GM23338 (cell line): ENCODE measurements at regions not wholly inside any gene's neighbourhood (a gene's known extent, or its start where the extent isn't known, plus 50 kb on each side); places are given as distances from the start of the nearest gene placed in this dataset.

Experiments used
- ATAC-seq: fragments of 200-7000 bp; cut with Tn5 transposase; 3 replicates; pipeline ENCODE4 v1.9.1; 2020
- DNase-seq: peaks from one replicate; pipeline ENCODE4 v3.0.0-alpha.2; 2015; ENCODE audit warnings: low spot score
- H2AFZ ChIP-seq: fragments of 200-600 bp; sonication (generic); 2 replicates; pipeline ENCODE4 v1.8.0; 2016; ENCODE audit warnings: antibody characterized with exemption, mild to moderate bottlenecking, moderate library complexity
- H3F3A ChIP-seq: fragments of 200-600 bp; sonication (generic); replicated peaks from 2 replicates; pipeline ENCODE4 v1.8.0; 2017; ENCODE audit warnings: antibody characterized with exemption, mixed run types, low read depth
- H3K27ac ChIP-seq: fragments of 200-600 bp; sonication (generic); 2 replicates; pipeline ENCODE4 v1.6.1; 2016; ENCODE audit warnings: low read depth
- H3K27me3 ChIP-seq: fragments of 200-600 bp; sonication (generic); 2 replicates; pipeline ENCODE4 v1.8.0; 2016; ENCODE audit warnings: mild to moderate bottlenecking, mixed run types, moderate library complexity; ENCODE audit not compliant: insufficient read depth
- H3K36me3 ChIP-seq: fragments of 200-600 bp; sonication (generic); 2 replicates; pipeline ENCODE4 v1.8.0; 2016; ENCODE audit warnings: mild to moderate bottlenecking; ENCODE audit not compliant: insufficient read depth
- H3K4me1 ChIP-seq: fragments of 200-600 bp; sonication (generic); 2 replicates; pipeline ENCODE4 v1.8.0; 2016; ENCODE audit warnings: mild to moderate bottlenecking, moderate library complexity; ENCODE audit not compliant: insufficient read depth
- H3K4me2 ChIP-seq: fragments of 200-600 bp; sonication (generic); 2 replicates; pipeline ENCODE4 v1.7.1; 2017; ENCODE audit warnings: mixed run types
- H3K4me3 ChIP-seq: fragments of 200-600 bp; sonication (generic); 2 replicates; pipeline ENCODE4 v1.6.1; 2016; ENCODE audit warnings: mixed run types
- H3K79me2 ChIP-seq: fragments of 200-600 bp; sonication (generic); replicated peaks from 2 replicates; pipeline ENCODE4 v1.8.0; 2017; ENCODE audit warnings: mild to moderate bottlenecking; ENCODE audit not compliant: insufficient read depth
- H3K9me2 ChIP-seq: fragments of 200-600 bp; sonication (generic); 2 replicates; pipeline ENCODE4 v1.8.0; 2017; ENCODE audit not compliant: insufficient read depth
- H4K20me1 ChIP-seq: fragments of 200-600 bp; sonication (generic); replicated peaks from 2 replicates; pipeline ENCODE4 v1.8.0; 2017; ENCODE audit warnings: mild to moderate bottlenecking; ENCODE audit not compliant: insufficient read depth
- H3K27ac Mint-ChIP-seq: 2 replicates; pipeline ENCODE4 v1.8.0; 2020; ENCODE audit warnings: inconsistent platforms, mild to moderate bottlenecking, moderate library complexity, mixed read lengths
- H3K27me3 Mint-ChIP-seq: 3 replicates; pipeline ENCODE4 v1.8.0; 2022; ENCODE audit warnings: low read depth, mild to moderate bottlenecking, moderate library complexity, mixed read lengths, inconsistent platforms; ENCODE audit not compliant: insufficient read depth, poor library complexity
- H3K36me3 Mint-ChIP-seq: 3 replicates; pipeline ENCODE4 v1.8.0; 2021; ENCODE audit warnings: low read depth, mild to moderate bottlenecking, inconsistent platforms, moderate library complexity, mixed read lengths
- H3K4me1 Mint-ChIP-seq: 3 replicates; pipeline ENCODE4 v1.8.0; 2020; ENCODE audit warnings: mild to moderate bottlenecking, inconsistent platforms, mixed read lengths
- H3K4me3 Mint-ChIP-seq: 3 replicates; pipeline ENCODE4 v1.8.0; 2021; ENCODE audit warnings: moderate library complexity, mild to moderate bottlenecking, inconsistent platforms, mixed read lengths
- H3K9me3 Mint-ChIP-seq: 3 replicates; pipeline ENCODE4 v1.8.0; 2020; ENCODE audit warnings: moderate library complexity, mild to moderate bottlenecking, inconsistent platforms, mixed read lengths
- EZH2 ChIP-seq: fragments of 200-600 bp; sonication (generic); IDR thresholded peaks from one replicate; pipeline ENCODE4 v1.8.0; 2017; ENCODE audit warnings: antibody characterized with exemption, mild to moderate bottlenecking, low read depth; ENCODE audit not compliant: unreplicated experiment
- EZH2phosphoT487 ChIP-seq: fragments of 200-600 bp; sonication (generic); IDR thresholded peaks from one replicate; pipeline ENCODE4 v1.8.1; 2018; ENCODE audit warnings: antibody characterized with exemption; ENCODE audit not compliant: unreplicated experiment
- JUNB ChIP-seq: IDR thresholded peaks from one replicate; pipeline ENCODE4 v1.6.1; 2016; ENCODE audit warnings: antibody characterized with exemption; ENCODE audit not compliant: unreplicated experiment
- NANOG ChIP-seq: IDR thresholded peaks from 2 replicates; pipeline ENCODE4 v1.6.1; 2016; ENCODE audit warnings: antibody characterized with exemption, borderline replicate concordance
- POLR2AphosphoS5 ChIP-seq: IDR thresholded peaks from 2 replicates; pipeline ENCODE4 v1.6.1; 2016; ENCODE audit warnings: antibody characterized with exemption, low read depth
- STAT1 ChIP-seq: IDR thresholded peaks from one replicate; pipeline ENCODE4 v1.6.1; 2016; ENCODE audit warnings: antibody characterized with exemption; ENCODE audit not compliant: unreplicated experiment
- ZNF114 ChIP-seq: fragments of 250-450 bp; sonication (Bioruptor Pico); IDR thresholded peaks from 2 replicates; pipeline ENCODE4 v1.5.0; 2020; ENCODE audit warnings: mild to moderate bottlenecking, moderate library complexity
- ZNF331 ChIP-seq: fragments of 250-450 bp; sonication (Bioruptor Pico); IDR thresholded peaks from 2 replicates; pipeline ENCODE4 v1.5.0; 2020; ENCODE audit warnings: low read depth, mild to moderate bottlenecking, moderate library complexity
- TF ChIP-seq, protein P1 (sequence below): IDR thresholded peaks from one replicate; pipeline ENCODE4 v1.6.1; 2018; ENCODE audit warnings: antibody characterized with exemption; ENCODE audit not compliant: unreplicated experiment
- TF ChIP-seq, protein P2 (sequence below): fragments of 250-450 bp; sonication (Bioruptor Pico); IDR thresholded peaks from 2 replicates; pipeline ENCODE4 v1.5.0; 2020; ENCODE audit warnings: mild to moderate bottlenecking, moderate library complexity
- TF ChIP-seq, protein P3 (sequence below), 2 experiments: fragments of 200-600 bp in 1 of 2; sonication (generic) in 1 of 2; conservative IDR thresholded peaks; 2 replicates each; pipeline versions ENCODE4 v1.5.1 to v1.6.1; 2016 to 2017; ENCODE audit warnings: antibody characterized with exemption in 2 of 2, low read depth in 2 of 2, mild to moderate bottlenecking in 2 of 2, moderate library complexity in 1 of 2
- TF ChIP-seq, protein P4 (sequence below): IDR thresholded peaks from 2 replicates; pipeline ENCODE4 v1.6.1; 2016; ENCODE audit warnings: antibody characterized with exemption

DNA sequence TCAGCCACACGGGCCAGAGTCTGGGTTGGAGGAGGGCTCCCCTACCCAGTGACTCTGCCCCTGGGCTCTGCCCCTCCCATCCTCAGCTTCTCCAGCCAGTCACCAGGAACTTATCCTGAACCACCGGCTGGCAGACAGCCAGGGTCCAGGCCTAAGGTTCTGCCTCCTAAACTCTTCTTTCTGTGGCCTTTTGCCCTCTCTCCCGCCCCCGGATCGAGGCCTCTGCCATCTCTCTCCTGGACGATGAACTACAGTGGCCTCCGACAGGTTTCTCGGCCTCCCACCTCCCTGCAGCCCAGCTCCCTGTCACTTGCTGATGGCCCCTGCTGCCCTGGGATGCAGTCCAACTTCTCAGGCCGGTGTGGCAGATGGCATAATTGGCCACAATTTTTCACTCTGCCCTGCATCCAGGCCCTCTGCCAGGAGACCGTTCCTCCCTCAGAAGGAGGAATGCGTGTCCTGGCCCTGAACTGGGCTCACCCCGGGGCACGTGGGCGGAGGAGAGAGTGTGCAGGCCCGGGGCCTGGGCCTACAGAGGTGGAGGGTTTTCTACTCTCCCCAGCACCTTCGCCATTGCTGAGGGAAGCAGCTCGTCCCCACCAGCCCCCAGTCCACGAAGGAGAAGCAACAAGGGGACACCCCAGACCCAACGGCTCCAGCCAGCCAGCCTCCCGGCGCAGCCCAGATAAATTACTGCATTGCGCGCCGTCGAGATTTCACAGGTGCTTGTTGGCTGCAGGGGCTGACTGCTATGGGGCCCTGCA is 81.9 kb upstream of the LRPAP1 start:
- H3K4me3 Mint-ChIP-seq = no peak overlapping the region
- H3K4me2 ChIP-seq = no peak overlapping the region
- peaks cover 13% of the 10 kb centered on the region for H3K9me3 Mint-ChIP-seq
- H2AFZ ChIP-seq = no peak overlapping the region
- ATAC-seq = peak; percentile 23; the same call in 2 of the 3 replicates
- peaks cover 4% of the 10 kb centered on the region; the same call in 1 of the 2 replicates for H3F3A ChIP-seq
- H3K27me3 ChIP-seq = no peaks in the 10 kb centered on the region
- TF ChIP-seq ZNF114 (CRISPR knock-in tag) (no peak), EZH2phosphoT487 (no peak), JUNB (no peak), STAT1 (no peak), EZH2 (no peak), NANOG (no peak), ZNF331 (CRISPR knock-in tag) (no peak), POLR2AphosphoS5 (no peak)
- TF ChIP-seq, protein P1, sequence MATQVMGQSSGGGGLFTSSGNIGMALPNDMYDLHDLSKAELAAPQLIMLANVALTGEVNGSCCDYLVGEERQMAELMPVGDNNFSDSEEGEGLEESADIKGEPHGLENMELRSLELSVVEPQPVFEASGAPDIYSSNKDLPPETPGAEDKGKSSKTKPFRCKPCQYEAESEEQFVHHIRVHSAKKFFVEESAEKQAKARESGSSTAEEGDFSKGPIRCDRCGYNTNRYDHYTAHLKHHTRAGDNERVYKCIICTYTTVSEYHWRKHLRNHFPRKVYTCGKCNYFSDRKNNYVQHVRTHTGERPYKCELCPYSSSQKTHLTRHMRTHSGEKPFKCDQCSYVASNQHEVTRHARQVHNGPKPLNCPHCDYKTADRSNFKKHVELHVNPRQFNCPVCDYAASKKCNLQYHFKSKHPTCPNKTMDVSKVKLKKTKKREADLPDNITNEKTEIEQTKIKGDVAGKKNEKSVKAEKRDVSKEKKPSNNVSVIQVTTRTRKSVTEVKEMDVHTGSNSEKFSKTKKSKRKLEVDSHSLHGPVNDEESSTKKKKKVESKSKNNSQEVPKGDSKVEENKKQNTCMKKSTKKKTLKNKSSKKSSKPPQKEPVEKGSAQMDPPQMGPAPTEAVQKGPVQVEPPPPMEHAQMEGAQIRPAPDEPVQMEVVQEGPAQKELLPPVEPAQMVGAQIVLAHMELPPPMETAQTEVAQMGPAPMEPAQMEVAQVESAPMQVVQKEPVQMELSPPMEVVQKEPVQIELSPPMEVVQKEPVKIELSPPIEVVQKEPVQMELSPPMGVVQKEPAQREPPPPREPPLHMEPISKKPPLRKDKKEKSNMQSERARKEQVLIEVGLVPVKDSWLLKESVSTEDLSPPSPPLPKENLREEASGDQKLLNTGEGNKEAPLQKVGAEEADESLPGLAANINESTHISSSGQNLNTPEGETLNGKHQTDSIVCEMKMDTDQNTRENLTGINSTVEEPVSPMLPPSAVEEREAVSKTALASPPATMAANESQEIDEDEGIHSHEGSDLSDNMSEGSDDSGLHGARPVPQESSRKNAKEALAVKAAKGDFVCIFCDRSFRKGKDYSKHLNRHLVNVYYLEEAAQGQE = no peak
- TF ChIP-seq, protein P2, sequence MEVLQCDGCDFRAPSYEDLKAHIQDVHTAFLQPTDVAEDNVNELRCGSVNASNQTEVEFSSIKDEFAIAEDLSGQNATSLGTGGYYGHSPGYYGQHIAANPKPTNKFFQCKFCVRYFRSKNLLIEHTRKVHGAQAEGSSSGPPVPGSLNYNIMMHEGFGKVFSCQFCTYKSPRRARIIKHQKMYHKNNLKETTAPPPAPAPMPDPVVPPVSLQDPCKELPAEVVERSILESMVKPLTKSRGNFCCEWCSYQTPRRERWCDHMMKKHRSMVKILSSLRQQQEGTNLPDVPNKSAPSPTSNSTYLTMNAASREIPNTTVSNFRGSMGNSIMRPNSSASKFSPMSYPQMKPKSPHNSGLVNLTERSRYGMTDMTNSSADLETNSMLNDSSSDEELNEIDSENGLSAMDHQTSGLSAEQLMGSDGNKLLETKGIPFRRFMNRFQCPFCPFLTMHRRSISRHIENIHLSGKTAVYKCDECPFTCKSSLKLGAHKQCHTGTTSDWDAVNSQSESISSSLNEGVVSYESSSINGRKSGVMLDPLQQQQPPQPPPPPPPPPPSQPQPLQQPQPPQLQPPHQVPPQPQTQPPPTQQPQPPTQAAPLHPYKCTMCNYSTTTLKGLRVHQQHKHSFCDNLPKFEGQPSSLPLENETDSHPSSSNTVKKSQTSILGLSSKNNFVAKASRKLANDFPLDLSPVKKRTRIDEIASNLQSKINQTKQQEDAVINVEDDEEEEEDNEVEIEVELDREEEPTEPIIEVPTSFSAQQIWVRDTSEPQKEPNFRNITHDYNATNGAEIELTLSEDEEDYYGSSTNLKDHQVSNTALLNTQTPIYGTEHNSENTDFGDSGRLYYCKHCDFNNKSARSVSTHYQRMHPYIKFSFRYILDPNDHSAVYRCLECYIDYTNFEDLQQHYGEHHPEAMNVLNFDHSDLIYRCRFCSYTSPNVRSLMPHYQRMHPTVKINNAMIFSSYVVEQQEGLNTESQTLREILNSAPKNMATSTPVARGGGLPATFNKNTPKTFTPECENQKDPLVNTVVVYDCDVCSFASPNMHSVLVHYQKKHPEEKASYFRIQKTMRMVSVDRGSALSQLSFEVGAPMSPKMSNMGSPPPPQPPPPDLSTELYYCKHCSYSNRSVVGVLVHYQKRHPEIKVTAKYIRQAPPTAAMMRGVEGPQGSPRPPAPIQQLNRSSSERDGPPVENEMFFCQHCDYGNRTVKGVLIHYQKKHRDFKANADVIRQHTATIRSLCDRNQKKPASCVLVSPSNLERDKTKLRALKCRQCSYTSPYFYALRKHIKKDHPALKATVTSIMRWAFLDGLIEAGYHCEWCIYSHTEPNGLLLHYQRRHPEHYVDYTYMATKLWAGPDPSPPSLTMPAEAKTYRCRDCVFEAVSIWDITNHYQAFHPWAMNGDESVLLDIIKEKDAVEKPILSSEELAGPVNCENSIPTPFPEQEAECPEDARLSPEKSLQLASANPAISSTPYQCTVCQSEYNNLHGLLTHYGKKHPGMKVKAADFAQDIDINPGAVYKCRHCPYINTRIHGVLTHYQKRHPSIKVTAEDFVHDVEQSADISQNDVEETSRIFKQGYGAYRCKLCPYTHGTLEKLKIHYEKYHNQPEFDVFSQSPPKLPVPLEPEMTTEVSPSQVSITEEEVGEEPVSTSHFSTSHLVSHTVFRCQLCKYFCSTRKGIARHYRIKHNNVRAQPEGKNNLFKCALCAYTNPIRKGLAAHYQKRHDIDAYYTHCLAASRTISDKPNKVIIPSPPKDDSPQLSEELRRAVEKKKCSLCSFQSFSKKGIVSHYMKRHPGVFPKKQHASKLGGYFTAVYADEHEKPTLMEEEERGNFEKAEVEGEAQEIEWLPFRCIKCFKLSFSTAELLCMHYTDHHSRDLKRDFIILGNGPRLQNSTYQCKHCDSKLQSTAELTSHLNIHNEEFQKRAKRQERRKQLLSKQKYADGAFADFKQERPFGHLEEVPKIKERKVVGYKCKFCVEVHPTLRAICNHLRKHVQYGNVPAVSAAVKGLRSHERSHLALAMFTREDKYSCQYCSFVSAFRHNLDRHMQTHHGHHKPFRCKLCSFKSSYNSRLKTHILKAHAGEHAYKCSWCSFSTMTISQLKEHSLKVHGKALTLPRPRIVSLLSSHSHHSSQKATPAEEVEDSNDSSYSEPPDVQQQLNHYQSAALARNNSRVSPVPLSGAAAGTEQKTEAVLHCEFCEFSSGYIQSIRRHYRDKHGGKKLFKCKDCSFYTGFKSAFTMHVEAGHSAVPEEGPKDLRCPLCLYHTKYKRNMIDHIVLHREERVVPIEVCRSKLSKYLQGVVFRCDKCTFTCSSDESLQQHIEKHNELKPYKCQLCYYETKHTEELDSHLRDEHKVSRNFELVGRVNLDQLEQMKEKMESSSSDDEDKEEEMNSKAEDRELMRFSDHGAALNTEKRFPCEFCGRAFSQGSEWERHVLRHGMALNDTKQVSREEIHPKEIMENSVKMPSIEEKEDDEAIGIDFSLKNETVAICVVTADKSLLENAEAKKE = no peak
- TF ChIP-seq, protein P3, sequence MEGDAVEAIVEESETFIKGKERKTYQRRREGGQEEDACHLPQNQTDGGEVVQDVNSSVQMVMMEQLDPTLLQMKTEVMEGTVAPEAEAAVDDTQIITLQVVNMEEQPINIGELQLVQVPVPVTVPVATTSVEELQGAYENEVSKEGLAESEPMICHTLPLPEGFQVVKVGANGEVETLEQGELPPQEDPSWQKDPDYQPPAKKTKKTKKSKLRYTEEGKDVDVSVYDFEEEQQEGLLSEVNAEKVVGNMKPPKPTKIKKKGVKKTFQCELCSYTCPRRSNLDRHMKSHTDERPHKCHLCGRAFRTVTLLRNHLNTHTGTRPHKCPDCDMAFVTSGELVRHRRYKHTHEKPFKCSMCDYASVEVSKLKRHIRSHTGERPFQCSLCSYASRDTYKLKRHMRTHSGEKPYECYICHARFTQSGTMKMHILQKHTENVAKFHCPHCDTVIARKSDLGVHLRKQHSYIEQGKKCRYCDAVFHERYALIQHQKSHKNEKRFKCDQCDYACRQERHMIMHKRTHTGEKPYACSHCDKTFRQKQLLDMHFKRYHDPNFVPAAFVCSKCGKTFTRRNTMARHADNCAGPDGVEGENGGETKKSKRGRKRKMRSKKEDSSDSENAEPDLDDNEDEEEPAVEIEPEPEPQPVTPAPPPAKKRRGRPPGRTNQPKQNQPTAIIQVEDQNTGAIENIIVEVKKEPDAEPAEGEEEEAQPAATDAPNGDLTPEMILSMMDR (conservative IDR thresholded peaks at IDR 0.05; ENCODE audit: low read depth in 2 of 2) = no peak
- TF ChIP-seq, protein P4, sequence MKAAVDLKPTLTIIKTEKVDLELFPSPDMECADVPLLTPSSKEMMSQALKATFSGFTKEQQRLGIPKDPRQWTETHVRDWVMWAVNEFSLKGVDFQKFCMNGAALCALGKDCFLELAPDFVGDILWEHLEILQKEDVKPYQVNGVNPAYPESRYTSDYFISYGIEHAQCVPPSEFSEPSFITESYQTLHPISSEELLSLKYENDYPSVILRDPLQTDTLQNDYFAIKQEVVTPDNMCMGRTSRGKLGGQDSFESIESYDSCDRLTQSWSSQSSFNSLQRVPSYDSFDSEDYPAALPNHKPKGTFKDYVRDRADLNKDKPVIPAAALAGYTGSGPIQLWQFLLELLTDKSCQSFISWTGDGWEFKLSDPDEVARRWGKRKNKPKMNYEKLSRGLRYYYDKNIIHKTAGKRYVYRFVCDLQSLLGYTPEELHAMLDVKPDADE = no peak
- H3K9me2 ChIP-seq = no peaks in the 10 kb centered on the region
- peaks cover 7% of the 10 kb centered on the region for H3K4me1 Mint-ChIP-seq
- no peaks in the 10 kb centered on the region; the same call in 1 of the 2 replicates for H4K20me1 ChIP-seq
- H3K36me3 ChIP-seq = no peaks in the 10 kb centered on the region
- no peaks in the 10 kb centered on the region; the same call in 2 of the 3 replicates for H3K36me3 Mint-ChIP-seq
- no peak overlapping the region for H3K4me3 ChIP-seq
- H3K27me3 Mint-ChIP-seq = peaks cover 11% of the 10 kb centered on the region
- H3K79me2 ChIP-seq = no peaks in the 10 kb centered on the region
- no peaks in the 10 kb centered on the region for H3K4me1 ChIP-seq
- H3K27ac ChIP-seq = no peak overlapping the region
- 0 out of 2 replicates have a peak overlapping the region, but pooled peaks have one; percentile 72 for H3K27ac Mint-ChIP-seq
- DNase-seq = no peak
